Keratinocyte (primary cell): ENCODE measurements at regions not wholly inside any gene's neighbourhood (a gene's known extent, or its start where the extent isn't known, plus 50 kb on each side); places are given as distances from the start of the nearest gene placed in this dataset.

Experiments
- DNase-seq: peaks from one replicate; pipeline ENCODE4 v3.0.0-alpha.2; 2011; ENCODE audit warnings: low read depth, missing footprints, low spot score
- FAIRE-seq: peaks from 2 replicates; lab custom pipeline; 2011; peaks lifted over from hg19 to GRCh38; lab: Jason Lieb, UNC
- H2AFZ ChIP-seq: 2 replicates; pipeline ENCODE4 v1.6.0; 2012; ENCODE audit warnings: low read length, control low read depth, inconsistent platforms; ENCODE audit not compliant: control insufficient read depth
- H3K27ac ChIP-seq: 2 replicates; pipeline ENCODE4 v1.5.1; 2011; ENCODE audit warnings: low read length; ENCODE audit not compliant: control insufficient read depth, insufficient read depth
- H3K27me3 ChIP-seq: 3 replicates; pipeline ENCODE4 v1.6.0; 2011; ENCODE audit warnings: low read length; ENCODE audit not compliant: control insufficient read depth, insufficient read depth; ENCODE audit errors: extremely low read depth
- H3K36me3 ChIP-seq, 2 experiments: 2 replicates in 1 of 2; 3 replicates in 1 of 2; pipeline ENCODE4 v1.5.1; 2011; ENCODE audit warnings: low read length in 2 of 2, mild to moderate bottlenecking in 1 of 2; ENCODE audit not compliant: control insufficient read depth in 2 of 2, insufficient read depth in 2 of 2; ENCODE audit errors: extremely low read depth in 1 of 2
- H3K4me1 ChIP-seq: 3 replicates; pipeline ENCODE4 v1.5.1; 2011; ENCODE audit warnings: low read length; ENCODE audit not compliant: control insufficient read depth, insufficient read depth; ENCODE audit errors: extremely low read depth
- H3K4me2 ChIP-seq: 3 replicates; pipeline ENCODE4 v1.6.0; 2011; ENCODE audit warnings: low read depth, low read length; ENCODE audit not compliant: control insufficient read depth, insufficient read depth; ENCODE audit errors: extremely low read depth
- H3K4me3 ChIP-seq, 3 experiments: fragments of 200-600 bp in 1 of 3; sonication (generic) in 1 of 3; 2 replicates in 2 of 3; 3 replicates in 1 of 3; pipeline ENCODE4 v1.5.1; 2011 to 2016; ENCODE audit warnings: low read length in 3 of 3, mild to moderate bottlenecking in 3 of 3, control low read depth in 2 of 3, inconsistent platforms in 1 of 3, low read depth in 1 of 3, mixed read lengths in 1 of 3, mixed run types in 1 of 3, moderate library complexity in 1 of 3; ENCODE audit not compliant: control insufficient read depth in 2 of 3, insufficient read depth in 2 of 3; ENCODE audit errors: extremely low read depth in 1 of 3
- H3K79me2 ChIP-seq: 2 replicates; pipeline ENCODE4 v1.6.0; 2012; ENCODE audit warnings: low read length; ENCODE audit not compliant: control insufficient read depth, insufficient read depth
- H3K9ac ChIP-seq: 3 replicates; pipeline ENCODE4 v1.6.0; 2011; ENCODE audit warnings: low read length; ENCODE audit not compliant: control insufficient read depth, insufficient read depth; ENCODE audit errors: extremely low read depth
- H3K9me1 ChIP-seq: 3 replicates; pipeline ENCODE4 v1.6.0; 2011; ENCODE audit warnings: low read length; ENCODE audit not compliant: control insufficient read depth, insufficient read depth; ENCODE audit errors: extremely low read depth
- H3K9me3 ChIP-seq: 2 replicates; pipeline ENCODE4 v1.5.1; 2012; ENCODE audit warnings: low read depth, low read length; ENCODE audit not compliant: control insufficient read depth
- H4K20me1 ChIP-seq: 3 replicates; pipeline ENCODE4 v1.6.0; 2011; ENCODE audit warnings: low read length; ENCODE audit not compliant: control insufficient read depth, insufficient read depth; ENCODE audit errors: extremely low read depth
- CTCF ChIP-seq, 3 experiments: IDR thresholded peaks in 1 of 3; conservative IDR thresholded peaks in 1 of 3; optimal IDR thresholded peaks in 1 of 3; 2 replicates in 2 of 3; 3 replicates in 1 of 3; pipeline versions ENCODE3 to v1.5.1; 2011; ENCODE audit warnings: low read length in 3 of 3, mild to moderate bottlenecking in 3 of 3, moderate library complexity in 2 of 3, control low read depth in 1 of 3, inconsistent platforms in 1 of 3; ENCODE audit not compliant: insufficient read depth in 2 of 3; ENCODE audit errors: extremely low read depth in 1 of 3
- EZH2 ChIP-seq: IDR thresholded peaks from one replicate; pipeline ENCODE4 v1.6.1; 2012; ENCODE audit warnings: inconsistent platforms, mild to moderate bottlenecking, low read length, moderate library complexity
- dilution Hi-C: fragments of 300-500 bp; cut with MboI; formaldehyde crosslinking; loops from one replicate; pipeline ENCODE4 v1.7.0; 2020; ENCODE audit warnings: low sequenced_read_pairs; ENCODE audit not compliant: extremely low pct_ligation_motif_present

- Histone ChIP-seq H3K9me3 (no peaks in the 10 kb centered on the region), H3K9ac (no peak overlapping the region), H4K20me1 (no peaks in the 10 kb centered on the region), H3K4me3 (no peak overlapping the region), H2AFZ (no peak overlapping the region), H3K4me1 (no peaks in the 10 kb centered on the region), H3K27me3 (no peaks in the 10 kb centered on the region), H3K4me2 (no peak overlapping the region), H3K9me1 (no peaks in the 10 kb centered on the region), H3K79me2 (no peaks in the 10 kb centered on the region), H3K27ac (no peak overlapping the region), H3K36me3 (no peaks in the 10 kb centered on the region)
- DNase-seq (no peak), FAIRE-seq (no peak)
- dilution Hi-C loops: no loop called here
- TF ChIP-seq CTCF (optimal IDR thresholded peaks at IDR 0.05 in 1 of 3, IDR thresholded peaks at IDR 0.05 in 1 of 3, conservative IDR thresholded peaks at IDR 0.05 in 1 of 3; ENCODE audit: extremely low read depth in 1 of 3, insufficient read depth in 2 of 3, low read length in 3 of 3): no peak
- no peak for TF ChIP-seq EZH2
Observed at GRCh38 chr4:189087971-189088370, 852.7 kb upstream of the FRG1 start.

GRCh38 chr4:189088780-189089179 is 851.9 kb upstream of the FRG1 start:
- Histone ChIP-seq H3K27me3 (no peaks in the 10 kb centered on the region), H3K27ac (no peak overlapping the region), H2AFZ (no peak overlapping the region), H3K4me3 (no peak overlapping the region), H3K4me2 (no peak overlapping the region), H3K9me3 (no peaks in the 10 kb centered on the region), H3K4me1 (no peaks in the 10 kb centered on the region), H3K79me2 (no peaks in the 10 kb centered on the region), H3K9ac (no peak overlapping the region), H3K36me3 (no peaks in the 10 kb centered on the region), H3K9me1 (no peaks in the 10 kb centered on the region), H4K20me1 (no peaks in the 10 kb centered on the region)
- FAIRE-seq: no peak
- TF ChIP-seq CTCF (optimal IDR thresholded peaks at IDR 0.05 in 1 of 3, IDR thresholded peaks at IDR 0.05 in 1 of 3, conservative IDR thresholded peaks at IDR 0.05 in 1 of 3; ENCODE audit: extremely low read depth in 1 of 3, insufficient read depth in 2 of 3, low read length in 3 of 3) (no peak), EZH2 (no peak)
- DNase-seq: no peak
- dilution Hi-C loops: no loop called here
